ENCODE measurements at regions not wholly inside any gene's neighbourhood (a gene's known extent, or its start where the extent isn't known, plus 50 kb on each side); places are given as distances from the start of the nearest gene placed in this dataset.

- no peak overlapping the region for H3K9ac ChIP-seq (ENCODE audit: low read length)
Measured at GRCh38 chr18:34281722-34282121, 57.0 kb upstream of the NOL4 start.

DNA sequence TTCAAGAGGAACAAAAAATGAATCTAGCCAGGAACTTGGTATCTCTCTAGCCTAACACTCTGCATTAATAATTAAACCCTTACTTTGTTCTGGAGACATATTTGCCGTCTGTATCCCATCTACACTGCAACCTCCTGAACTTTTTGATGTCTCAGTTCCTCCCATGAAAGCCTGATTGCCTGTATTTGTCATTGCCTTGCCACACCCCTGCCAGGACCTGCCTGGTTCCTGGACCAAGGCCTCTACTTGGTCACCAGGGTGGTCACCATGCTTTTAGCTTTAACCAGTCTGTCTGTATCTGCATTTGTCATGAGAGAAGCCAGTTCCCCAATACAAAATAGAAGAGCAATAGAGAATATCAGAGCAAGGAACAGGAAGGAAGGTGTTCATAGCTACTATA, 58.8 kb upstream of the NOL4 start:
- H3K9me3 ChIP-seq (ENCODE audit: low read length), result no peaks in the 10 kb centered on the region
- no peak overlapping the region for H3K9ac ChIP-seq (ENCODE audit: low read length)
- H3K36me3 ChIP-seq (ENCODE audit: insufficient read depth, low read length), result no peaks in the 10 kb centered on the region
- H3K4me1 ChIP-seq (ENCODE audit: insufficient read depth, low read length, severe bottlenecking), result no peaks in the 10 kb centered on the region
- H4K20me1 ChIP-seq (ENCODE audit: insufficient read depth, low read length), result no peaks in the 10 kb centered on the region
- H3K9me2 ChIP-seq (ENCODE audit: low read depth, low read length), result no peaks in the 10 kb centered on the region
- no peak overlapping the region for H3K4me3 ChIP-seq (ENCODE audit: low read depth, low read length, poor library complexity, severe bottlenecking)
- H3K27me3 ChIP-seq (ENCODE audit: insufficient read depth, low read length), result no peaks in the 10 kb centered on the region
- no peak overlapping the region for H2AFZ ChIP-seq (ENCODE audit: low read length)
- TF ChIP-seq, protein P1, sequence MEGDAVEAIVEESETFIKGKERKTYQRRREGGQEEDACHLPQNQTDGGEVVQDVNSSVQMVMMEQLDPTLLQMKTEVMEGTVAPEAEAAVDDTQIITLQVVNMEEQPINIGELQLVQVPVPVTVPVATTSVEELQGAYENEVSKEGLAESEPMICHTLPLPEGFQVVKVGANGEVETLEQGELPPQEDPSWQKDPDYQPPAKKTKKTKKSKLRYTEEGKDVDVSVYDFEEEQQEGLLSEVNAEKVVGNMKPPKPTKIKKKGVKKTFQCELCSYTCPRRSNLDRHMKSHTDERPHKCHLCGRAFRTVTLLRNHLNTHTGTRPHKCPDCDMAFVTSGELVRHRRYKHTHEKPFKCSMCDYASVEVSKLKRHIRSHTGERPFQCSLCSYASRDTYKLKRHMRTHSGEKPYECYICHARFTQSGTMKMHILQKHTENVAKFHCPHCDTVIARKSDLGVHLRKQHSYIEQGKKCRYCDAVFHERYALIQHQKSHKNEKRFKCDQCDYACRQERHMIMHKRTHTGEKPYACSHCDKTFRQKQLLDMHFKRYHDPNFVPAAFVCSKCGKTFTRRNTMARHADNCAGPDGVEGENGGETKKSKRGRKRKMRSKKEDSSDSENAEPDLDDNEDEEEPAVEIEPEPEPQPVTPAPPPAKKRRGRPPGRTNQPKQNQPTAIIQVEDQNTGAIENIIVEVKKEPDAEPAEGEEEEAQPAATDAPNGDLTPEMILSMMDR (IDR thresholded peaks at IDR 0.05; ENCODE audit: low read length), result no peak
- TF ChIP-seq EZH2 (IDR thresholded peaks at IDR 0.05; ENCODE audit: borderline replicate concordance, low read length), result no peak
- no peak overlapping the region for H3K27ac ChIP-seq (ENCODE audit: low read depth, low read length, poor library complexity, severe bottlenecking)
- no peaks in the 10 kb centered on the region for H3F3A ChIP-seq (ENCODE audit: insufficient read depth, low read length)
- H3K4me2 ChIP-seq (ENCODE audit: low read length), result no peak overlapping the region
- no peaks in the 10 kb centered on the region for H3K79me2 ChIP-seq (ENCODE audit: insufficient read depth, low read length)

More at GRCh38 chr18:34281722-34282121, 57.0 kb upstream of the NOL4 start:
- no peak overlapping the region for H2AFZ ChIP-seq (ENCODE audit: low read length)
- H3F3A ChIP-seq (ENCODE audit: insufficient read depth, low read length), result no peaks in the 10 kb centered on the region
- H3K9me2 ChIP-seq (ENCODE audit: low read depth, low read length), result no peaks in the 10 kb centered on the region
- no peaks in the 10 kb centered on the region for H4K20me1 ChIP-seq (ENCODE audit: insufficient read depth, low read length)
- H3K79me2 ChIP-seq (ENCODE audit: insufficient read depth, low read length), result no peaks in the 10 kb centered on the region
- no peak overlapping the region for H3K27ac ChIP-seq (ENCODE audit: low read depth, low read length, poor library complexity, severe bottlenecking)
- no peaks in the 10 kb centered on the region for H3K27me3 ChIP-seq (ENCODE audit: insufficient read depth, low read length)
- H3K36me3 ChIP-seq (ENCODE audit: insufficient read depth, low read length), result no peaks in the 10 kb centered on the region
- H3K4me2 ChIP-seq (ENCODE audit: low read length), result no peak overlapping the region
- H3K9me3 ChIP-seq (ENCODE audit: low read length), result no peaks in the 10 kb centered on the region
- no peaks in the 10 kb centered on the region for H3K4me1 ChIP-seq (ENCODE audit: insufficient read depth, low read length, severe bottlenecking)
- H3K4me3 ChIP-seq (ENCODE audit: low read depth, low read length, poor library complexity, severe bottlenecking), result no peak overlapping the region
- TF ChIP-seq, protein P1 (IDR thresholded peaks at IDR 0.05; ENCODE audit: low read length), result no peak
- TF ChIP-seq EZH2 (IDR thresholded peaks at IDR 0.05; ENCODE audit: borderline replicate concordance, low read length), result no peak

- Histone ChIP-seq H3K4me1 (ENCODE audit: insufficient read depth, low read length, severe bottlenecking) (no peaks in the 10 kb centered on the region), H3K27me3 (ENCODE audit: insufficient read depth, low read length) (no peaks in the 10 kb centered on the region), H3K36me3 (ENCODE audit: insufficient read depth, low read length) (no peaks in the 10 kb centered on the region)
Measured at GRCh38 chr18:34287825-34288224, 63.1 kb upstream of the NOL4 start.

More at GRCh38 chr18:34287825-34288224, 63.1 kb upstream of the NOL4 start:
- TF ChIP-seq, protein P1 (IDR thresholded peaks at IDR 0.05; ENCODE audit: low read length), result no peak
- no peak for TF ChIP-seq EZH2 (IDR thresholded peaks at IDR 0.05; ENCODE audit: borderline replicate concordance, low read length)
- Histone ChIP-seq H3K4me2 (ENCODE audit: low read length) (no peak overlapping the region), H3F3A (ENCODE audit: insufficient read depth, low read length) (no peaks in the 10 kb centered on the region), H3K9ac (ENCODE audit: low read length) (no peak overlapping the region), H2AFZ (ENCODE audit: low read length) (no peak overlapping the region), H3K4me3 (ENCODE audit: low read depth, low read length, poor library complexity, severe bottlenecking) (no peak overlapping the region), H3K9me2 (ENCODE audit: low read depth, low read length) (no peaks in the 10 kb centered on the region), H3K79me2 (ENCODE audit: insufficient read depth, low read length) (no peaks in the 10 kb centered on the region), H3K27ac (ENCODE audit: low read depth, low read length, poor library complexity, severe bottlenecking) (no peak overlapping the region), H3K9me3 (ENCODE audit: low read length) (no peaks in the 10 kb centered on the region), H4K20me1 (ENCODE audit: insufficient read depth, low read length) (no peaks in the 10 kb centered on the region)
